ENCODE measurements at regions not wholly inside any gene's neighbourhood (a gene's known extent, or its start where the extent isn't known, plus 50 kb on each side); places are given as distances from the start of the nearest gene placed in this dataset.
A peak's percentile ranks its signal among the peaks of the same experiment; 100 is the strongest.

DNA sequence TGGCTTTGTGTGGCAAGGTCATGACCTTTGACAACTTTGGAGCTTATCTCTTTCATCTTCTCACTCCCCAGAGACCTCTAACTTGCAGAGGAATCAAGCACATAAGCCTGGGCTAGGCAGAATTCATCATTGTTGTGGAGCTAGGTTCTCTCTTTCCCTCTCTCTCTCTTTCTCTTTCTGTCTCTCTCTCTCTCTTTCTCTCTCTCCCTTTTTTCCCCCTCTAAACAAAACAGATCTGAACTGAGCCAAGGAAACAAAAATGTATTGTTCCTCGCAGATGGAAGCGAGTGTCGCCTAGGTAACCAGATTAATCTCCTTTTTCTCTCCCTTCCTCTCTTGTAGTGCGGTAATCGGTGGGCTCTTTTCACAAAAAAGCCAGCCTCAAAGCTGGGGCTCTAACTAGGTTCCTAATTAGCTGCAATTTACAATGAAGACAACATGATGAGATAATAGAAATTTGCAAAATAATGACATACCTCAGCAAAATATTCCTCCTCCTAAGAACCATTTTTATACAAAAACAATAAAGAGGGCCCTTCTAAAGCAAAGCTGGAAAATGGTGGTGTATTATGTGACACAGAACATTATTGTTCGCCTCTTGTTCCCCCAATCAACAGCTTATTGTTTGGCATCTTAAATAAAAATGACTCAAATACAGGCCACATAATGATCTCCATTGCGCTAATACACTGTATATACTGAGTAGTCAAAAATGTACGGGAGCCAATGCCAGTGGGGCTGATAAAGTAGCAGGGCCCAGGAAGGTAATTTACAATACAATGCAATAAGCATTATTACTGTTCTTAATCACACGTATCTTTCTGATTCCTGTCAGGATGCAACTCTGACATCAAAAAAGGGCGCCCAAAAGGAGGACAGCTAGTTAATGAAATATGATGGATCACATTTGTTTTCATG, 65.7 kb upstream of the SOX5 start:
- Histone ChIP-seq H3K9ac (ENCODE audit: low read length) (no peak overlapping the region), H3K4me2 (ENCODE audit: low read length) (no peak overlapping the region), H3K27me3 (ENCODE audit: insufficient read depth, low read length) (no peaks in the 10 kb centered on the region), H3K36me3 (ENCODE audit: insufficient read depth, low read length) (no peaks in the 10 kb centered on the region), H3K79me2 (ENCODE audit: insufficient read depth, low read length) (no peaks in the 10 kb centered on the region), H3K27ac (ENCODE audit: low read depth, low read length) (no peak overlapping the region), H3K9me3 (ENCODE audit: insufficient read depth, low read depth, low read length) (no peaks in the 10 kb centered on the region), H3K4me1 (ENCODE audit: insufficient read depth, low read length) (no peaks in the 10 kb centered on the region), H3K4me3 (ENCODE audit: insufficient read depth, low read depth, low read length) (no peak overlapping the region), H2AFZ (ENCODE audit: low read depth, low read length) (no peak overlapping the region), H4K20me1 (ENCODE audit: insufficient read depth, low read length) (no peaks in the 10 kb centered on the region)
- DNase-seq (ENCODE audit: low read depth) (no peak), FAIRE-seq (no peak)
- no peaks in the 10 kb centered on the region for H3K9me3 Mint-ChIP-seq (ENCODE audit: unreplicated experiment)
- H3K27me3 Mint-ChIP-seq (ENCODE audit: low read depth, unreplicated experiment) = no peaks in the 10 kb centered on the region
- no peak overlapping the region for H3K27ac Mint-ChIP-seq (ENCODE audit: unreplicated experiment)
- H3K4me3 Mint-ChIP-seq (ENCODE audit: unreplicated experiment) = no peak overlapping the region
- peaks cover 2% of the 10 kb centered on the region for H3K4me1 Mint-ChIP-seq (ENCODE audit: low read depth, unreplicated experiment)
- TF ChIP-seq, protein P1, sequence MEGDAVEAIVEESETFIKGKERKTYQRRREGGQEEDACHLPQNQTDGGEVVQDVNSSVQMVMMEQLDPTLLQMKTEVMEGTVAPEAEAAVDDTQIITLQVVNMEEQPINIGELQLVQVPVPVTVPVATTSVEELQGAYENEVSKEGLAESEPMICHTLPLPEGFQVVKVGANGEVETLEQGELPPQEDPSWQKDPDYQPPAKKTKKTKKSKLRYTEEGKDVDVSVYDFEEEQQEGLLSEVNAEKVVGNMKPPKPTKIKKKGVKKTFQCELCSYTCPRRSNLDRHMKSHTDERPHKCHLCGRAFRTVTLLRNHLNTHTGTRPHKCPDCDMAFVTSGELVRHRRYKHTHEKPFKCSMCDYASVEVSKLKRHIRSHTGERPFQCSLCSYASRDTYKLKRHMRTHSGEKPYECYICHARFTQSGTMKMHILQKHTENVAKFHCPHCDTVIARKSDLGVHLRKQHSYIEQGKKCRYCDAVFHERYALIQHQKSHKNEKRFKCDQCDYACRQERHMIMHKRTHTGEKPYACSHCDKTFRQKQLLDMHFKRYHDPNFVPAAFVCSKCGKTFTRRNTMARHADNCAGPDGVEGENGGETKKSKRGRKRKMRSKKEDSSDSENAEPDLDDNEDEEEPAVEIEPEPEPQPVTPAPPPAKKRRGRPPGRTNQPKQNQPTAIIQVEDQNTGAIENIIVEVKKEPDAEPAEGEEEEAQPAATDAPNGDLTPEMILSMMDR (IDR thresholded peaks at IDR 0.05; ENCODE audit: insufficient read depth, low read depth, low read length) = no peak
- no peak for TF ChIP-seq EZH2 (IDR thresholded peaks at IDR 0.05; ENCODE audit: insufficient read depth, low read length)
- no peaks in the 10 kb centered on the region for H3K36me3 Mint-ChIP-seq (ENCODE audit: low read depth, unreplicated experiment)

DNA sequence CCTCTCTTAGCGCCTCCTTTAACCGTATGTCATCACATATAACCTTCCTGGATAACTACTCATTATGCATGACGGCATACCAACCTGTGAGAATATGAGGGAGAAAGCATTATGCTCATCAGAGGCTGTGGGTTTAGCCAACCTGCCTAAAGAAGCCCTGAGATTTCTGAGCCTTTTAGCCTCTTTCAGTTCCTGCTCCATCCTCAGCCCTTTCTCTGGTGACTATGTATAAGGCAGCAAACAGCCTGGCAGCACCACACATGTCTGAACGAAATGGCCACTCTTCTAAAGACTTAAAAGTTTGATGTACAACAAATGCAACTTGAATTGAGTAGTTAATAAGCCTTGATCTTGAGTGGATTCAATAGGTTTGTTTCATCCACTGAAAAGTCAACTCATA, 64.8 kb upstream of the SOX5 start:
- H3K36me3 Mint-ChIP-seq (ENCODE audit: low read depth, unreplicated experiment) = no peaks in the 10 kb centered on the region
- DNase-seq (ENCODE audit: low read depth) (no peak), FAIRE-seq (no peak)
- H3K27me3 Mint-ChIP-seq (ENCODE audit: low read depth, unreplicated experiment) = no peaks in the 10 kb centered on the region
- TF ChIP-seq, protein P1 (IDR thresholded peaks at IDR 0.05; ENCODE audit: insufficient read depth, low read depth, low read length) = no peak
- no peak for TF ChIP-seq EZH2 (IDR thresholded peaks at IDR 0.05; ENCODE audit: insufficient read depth, low read length)
- H3K9me3 ChIP-seq (ENCODE audit: insufficient read depth, low read depth, low read length) = no peaks in the 10 kb centered on the region
- no peak overlapping the region for H3K4me2 ChIP-seq (ENCODE audit: low read length)
- H3K27me3 ChIP-seq (ENCODE audit: insufficient read depth, low read length) = no peaks in the 10 kb centered on the region
- H3K27ac ChIP-seq (ENCODE audit: low read depth, low read length) = no peak overlapping the region
- no peak overlapping the region for H3K4me3 Mint-ChIP-seq (ENCODE audit: unreplicated experiment)
- H3K4me1 ChIP-seq (ENCODE audit: insufficient read depth, low read length) = no peaks in the 10 kb centered on the region
- no peaks in the 10 kb centered on the region for H4K20me1 ChIP-seq (ENCODE audit: insufficient read depth, low read length)
- H2AFZ ChIP-seq (ENCODE audit: low read depth, low read length) = no peak overlapping the region
- peaks cover 2% of the 10 kb centered on the region for H3K4me1 Mint-ChIP-seq (ENCODE audit: low read depth, unreplicated experiment)
- no peak overlapping the region for H3K4me3 ChIP-seq (ENCODE audit: insufficient read depth, low read depth, low read length)
- no peak overlapping the region for H3K9ac ChIP-seq (ENCODE audit: low read length)
- H3K27ac Mint-ChIP-seq (ENCODE audit: unreplicated experiment) = no peak overlapping the region
- no peaks in the 10 kb centered on the region for H3K9me3 Mint-ChIP-seq (ENCODE audit: unreplicated experiment)
- no peaks in the 10 kb centered on the region for H3K79me2 ChIP-seq (ENCODE audit: insufficient read depth, low read length)
- no peaks in the 10 kb centered on the region for H3K36me3 ChIP-seq (ENCODE audit: insufficient read depth, low read length)

DNA sequence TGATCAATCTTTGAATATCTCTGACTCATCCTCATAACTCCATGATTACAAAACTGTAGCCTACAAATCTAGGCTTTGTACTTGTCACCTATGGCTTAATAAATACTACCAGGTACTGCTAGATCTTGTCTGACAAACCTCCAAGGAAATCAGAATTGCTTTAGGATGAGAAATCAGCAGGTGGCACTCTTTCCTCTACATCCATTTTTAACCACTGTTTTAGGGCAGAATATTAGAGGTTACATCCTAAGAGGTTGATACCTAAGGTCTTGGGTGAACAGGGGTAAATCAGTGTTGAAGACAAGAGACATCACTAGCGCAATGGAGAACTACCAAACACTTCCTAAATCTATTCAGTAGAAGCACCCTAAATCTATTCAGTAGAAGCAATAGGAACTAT, 63.1 kb upstream of the SOX5 start:
- Histone ChIP-seq H3K27ac (ENCODE audit: low read depth, low read length) (no peak overlapping the region), H3K9ac (ENCODE audit: low read length) (no peak overlapping the region), H3K4me3 (ENCODE audit: insufficient read depth, low read depth, low read length) (no peak overlapping the region), H3K36me3 (ENCODE audit: insufficient read depth, low read length) (no peaks in the 10 kb centered on the region), H3K79me2 (ENCODE audit: insufficient read depth, low read length) (no peaks in the 10 kb centered on the region), H3K9me3 (ENCODE audit: insufficient read depth, low read depth, low read length) (no peaks in the 10 kb centered on the region), H3K4me1 (ENCODE audit: insufficient read depth, low read length) (no peaks in the 10 kb centered on the region), H4K20me1 (ENCODE audit: insufficient read depth, low read length) (no peaks in the 10 kb centered on the region), H3K4me2 (ENCODE audit: low read length) (no peak overlapping the region), H2AFZ (ENCODE audit: low read depth, low read length) (no peak overlapping the region), H3K27me3 (ENCODE audit: insufficient read depth, low read length) (no peaks in the 10 kb centered on the region)
- Mint-ChIP-seq H3K27ac (ENCODE audit: unreplicated experiment) (no peak overlapping the region), H3K36me3 (ENCODE audit: low read depth, unreplicated experiment) (no peaks in the 10 kb centered on the region), H3K27me3 (ENCODE audit: low read depth, unreplicated experiment) (no peaks in the 10 kb centered on the region), H3K9me3 (ENCODE audit: unreplicated experiment) (no peaks in the 10 kb centered on the region), H3K4me3 (ENCODE audit: unreplicated experiment) (no peak overlapping the region), H3K4me1 (ENCODE audit: low read depth, unreplicated experiment) (peaks cover 2% of the 10 kb centered on the region)
- FAIRE-seq (no peak), DNase-seq (ENCODE audit: low read depth) (no peak)
- TF ChIP-seq EZH2 (IDR thresholded peaks at IDR 0.05; ENCODE audit: insufficient read depth, low read length) = no peak
- TF ChIP-seq, protein P1 (IDR thresholded peaks at IDR 0.05; ENCODE audit: insufficient read depth, low read depth, low read length) = peak; percentile 23
